DOHH2 (cell line): ENCODE measurements at regions not wholly inside any gene's neighbourhood (a gene's known extent, or its start where the extent isn't known, plus 50 kb on each side); places are given as distances from the start of the nearest gene placed in this dataset.

Experiments used
- EZH2phosphoT487 ChIP-seq: fragments of 200-600 bp; sonication (generic); IDR thresholded peaks from 2 replicates; pipeline ENCODE4 v1.6.1; 2017; ENCODE audit warnings: borderline replicate concordance, mild to moderate bottlenecking, antibody characterized with exemption, low read length, moderate library complexity, mixed read lengths
- TF ChIP-seq, protein P1 (sequence below): fragments of 200-600 bp; sonication (generic); IDR thresholded peaks from one replicate; pipeline ENCODE4 v1.5.1; 2014; ENCODE audit warnings: antibody characterized with exemption, mild to moderate bottlenecking, low read depth, low read length; ENCODE audit not compliant: poor library complexity, severe bottlenecking

DNA sequence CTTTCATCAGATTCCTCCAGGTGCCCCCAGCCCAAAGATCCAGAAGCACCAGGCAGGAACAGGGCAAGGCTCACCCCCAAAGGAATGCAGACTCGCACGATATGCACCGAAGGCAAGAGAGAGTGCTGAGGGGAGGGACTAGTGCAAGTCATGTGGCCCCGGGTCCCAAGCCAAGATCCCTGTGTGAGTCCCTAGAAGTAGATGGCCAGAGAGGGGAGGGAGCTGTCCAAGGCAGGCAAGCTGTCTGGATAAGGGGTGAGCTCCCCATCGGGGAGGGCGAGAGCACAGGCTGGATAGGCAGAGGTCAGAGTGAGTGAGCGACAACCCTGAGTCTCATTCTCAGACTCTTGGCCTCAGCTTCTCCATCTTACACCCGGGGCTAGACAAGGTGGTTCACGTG is 171.5 kb upstream of the LINGO1 start:
- TF ChIP-seq, protein P1, sequence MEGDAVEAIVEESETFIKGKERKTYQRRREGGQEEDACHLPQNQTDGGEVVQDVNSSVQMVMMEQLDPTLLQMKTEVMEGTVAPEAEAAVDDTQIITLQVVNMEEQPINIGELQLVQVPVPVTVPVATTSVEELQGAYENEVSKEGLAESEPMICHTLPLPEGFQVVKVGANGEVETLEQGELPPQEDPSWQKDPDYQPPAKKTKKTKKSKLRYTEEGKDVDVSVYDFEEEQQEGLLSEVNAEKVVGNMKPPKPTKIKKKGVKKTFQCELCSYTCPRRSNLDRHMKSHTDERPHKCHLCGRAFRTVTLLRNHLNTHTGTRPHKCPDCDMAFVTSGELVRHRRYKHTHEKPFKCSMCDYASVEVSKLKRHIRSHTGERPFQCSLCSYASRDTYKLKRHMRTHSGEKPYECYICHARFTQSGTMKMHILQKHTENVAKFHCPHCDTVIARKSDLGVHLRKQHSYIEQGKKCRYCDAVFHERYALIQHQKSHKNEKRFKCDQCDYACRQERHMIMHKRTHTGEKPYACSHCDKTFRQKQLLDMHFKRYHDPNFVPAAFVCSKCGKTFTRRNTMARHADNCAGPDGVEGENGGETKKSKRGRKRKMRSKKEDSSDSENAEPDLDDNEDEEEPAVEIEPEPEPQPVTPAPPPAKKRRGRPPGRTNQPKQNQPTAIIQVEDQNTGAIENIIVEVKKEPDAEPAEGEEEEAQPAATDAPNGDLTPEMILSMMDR, result no peak
- no peak for TF ChIP-seq EZH2phosphoT487
